Nephron (organoid): ENCODE measurements at regions not wholly inside any gene's neighbourhood (a gene's known extent, or its start where the extent isn't known, plus 50 kb on each side); places are given as distances from the start of the nearest gene placed in this dataset.

Experiments used
- H3K27ac Mint-ChIP-seq, 3 experiments: 2 replicates each; pipeline ENCODE4 v1.8.0; 2020; ENCODE audit warnings: mixed read lengths in 3 of 3, mild to moderate bottlenecking in 2 of 3, moderate library complexity in 1 of 3
- H3K27me3 Mint-ChIP-seq: 2 replicates; pipeline ENCODE4 v1.8.0; 2021; ENCODE audit warnings: low read depth, mild to moderate bottlenecking, moderate library complexity, mixed read lengths
- H3K36me3 Mint-ChIP-seq: 2 replicates; pipeline ENCODE4 v1.8.0; 2020; ENCODE audit warnings: low read depth, mixed read lengths
- H3K4me1 Mint-ChIP-seq: 2 replicates; pipeline ENCODE4 v1.8.0; 2020; ENCODE audit warnings: mixed read lengths
- H3K4me3 Mint-ChIP-seq, 3 experiments: 2 replicates each; pipeline ENCODE4 v1.8.0; 2020; ENCODE audit warnings: mild to moderate bottlenecking in 3 of 3, mixed read lengths in 3 of 3, moderate library complexity in 2 of 3
- H3K9me3 Mint-ChIP-seq: 2 replicates; pipeline ENCODE4 v1.8.0; 2020; ENCODE audit warnings: mixed read lengths
- CTCF ChIP-seq, 3 experiments: fragments of 200-600 bp; sonication (generic); IDR thresholded peaks; one replicate each; pipeline ENCODE4 v1.5.0; 2021; ENCODE audit warnings: antibody characterized with exemption in 3 of 3; ENCODE audit not compliant: unreplicated experiment in 3 of 3

- Mint-ChIP-seq H3K4me3 (no peak overlapping the region), H3K36me3 (no peaks in the 10 kb centered on the region), H3K27ac (no peak overlapping the region), H3K9me3 (no peaks in the 10 kb centered on the region), H3K4me1 (no peaks in the 10 kb centered on the region), H3K27me3 (peaks cover 7% of the 10 kb centered on the region)
- TF ChIP-seq CTCF (IDR thresholded peaks at IDR 0.05; ENCODE audit: unreplicated experiment in 3 of 3): no peak
These were observed 158.0 kb upstream of the HS3ST3A1 start for GRCh38 chr17:13759518-13760335.

GRCh38 chr17:13761038-13761603 is 159.4 kb upstream of the HS3ST3A1 start:
- Mint-ChIP-seq H3K9me3 (no peaks in the 10 kb centered on the region), H3K4me3 (no peak overlapping the region), H3K27me3 (peaks cover 11% of the 10 kb centered on the region), H3K36me3 (no peaks in the 10 kb centered on the region), H3K4me1 (no peaks in the 10 kb centered on the region), H3K27ac (no peak overlapping the region)
- TF ChIP-seq CTCF (IDR thresholded peaks at IDR 0.05; ENCODE audit: unreplicated experiment in 3 of 3): no peak

- Mint-ChIP-seq H3K4me1 (no peaks in the 10 kb centered on the region), H3K4me3 (no peak overlapping the region), H3K27me3 (peaks cover 11% of the 10 kb centered on the region), H3K27ac (no peak overlapping the region), H3K36me3 (peaks cover 13% of the 10 kb centered on the region), H3K9me3 (peaks cover 15% of the 10 kb centered on the region)
- no peak for TF ChIP-seq CTCF (IDR thresholded peaks at IDR 0.05; ENCODE audit: unreplicated experiment in 3 of 3)
These were observed 164.0 kb upstream of the HS3ST3A1 start for GRCh38 chr17:13765701-13766100.

GRCh38 chr17:13770702-13771101 is 169.0 kb upstream of the HS3ST3A1 start:
- TF ChIP-seq CTCF (IDR thresholded peaks at IDR 0.05; ENCODE audit: unreplicated experiment in 3 of 3): no peak
- H3K9me3 Mint-ChIP-seq: peaks cover 32% of the 10 kb centered on the region
- H3K27ac Mint-ChIP-seq: no peak overlapping the region
- H3K27me3 Mint-ChIP-seq: peaks cover 3% of the 10 kb centered on the region
- H3K4me1 Mint-ChIP-seq: no peaks in the 10 kb centered on the region
- no peak overlapping the region for H3K4me3 Mint-ChIP-seq
- H3K36me3 Mint-ChIP-seq: peaks cover 33% of the 10 kb centered on the region

- TF ChIP-seq CTCF (IDR thresholded peaks at IDR 0.05; ENCODE audit: unreplicated experiment in 3 of 3): no peak
- no peak overlapping the region for H3K4me3 Mint-ChIP-seq
- H3K27me3 Mint-ChIP-seq: no peaks in the 10 kb centered on the region
- H3K9me3 Mint-ChIP-seq: peaks cover 26% of the 10 kb centered on the region
- peaks cover 40% of the 10 kb centered on the region for H3K36me3 Mint-ChIP-seq
- H3K4me1 Mint-ChIP-seq: no peaks in the 10 kb centered on the region
- H3K27ac Mint-ChIP-seq: no peak overlapping the region
These were observed 173.7 kb upstream of the HS3ST3A1 start for GRCh38 chr17:13775450-13775849.
